GM21528 (cell line): ENCODE measurements at regions not wholly inside any gene's neighbourhood (a gene's known extent, or its start where the extent isn't known, plus 50 kb on each side); places are given as distances from the start of the nearest gene placed in this dataset.
"Not testable (repeated sequence)": the region's sequence is repeated elsewhere in the genome, so short reads cannot be mapped to it uniquely, and the experiment has no call there.

Experiments used
- ATAC-seq: cut with Tn5 transposase; IDR thresholded peaks from one replicate; pipeline ENCODE4 v1.9.1; 2021; ENCODE audit warnings: mild to moderate bottlenecking, moderate library complexity; ENCODE audit not compliant: unreplicated experiment, low FRiP score

GRCh38 chr6:155538708-155539390 lies 83.2 kb upstream of the NOX3 start:
- ATAC-seq, result no peak

DNA sequence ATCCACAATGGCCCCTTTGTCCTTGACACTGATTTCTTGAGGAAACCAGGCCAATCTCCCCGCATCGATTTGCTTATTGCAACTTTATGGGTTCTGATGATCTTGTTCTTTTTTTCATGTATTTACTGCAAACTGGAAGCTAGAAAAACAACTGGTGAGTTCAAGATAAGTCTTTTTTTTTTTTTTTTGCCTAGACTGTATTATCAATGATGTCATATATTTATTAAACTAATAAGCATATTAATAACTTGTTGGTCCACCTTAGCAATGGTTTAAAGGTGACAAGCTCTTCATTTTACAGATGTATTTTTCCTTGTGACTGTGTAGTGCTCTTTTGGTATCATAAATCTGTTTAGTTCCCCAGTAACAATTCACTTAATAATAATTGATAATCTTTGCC lies 79.0 kb upstream of the NOX3 start:
- ATAC-seq, result no peak

GRCh38 chr6:155530219-155530834 lies 74.7 kb upstream of the NOX3 start:
- ATAC-seq, result peak; percentile 77

DNA sequence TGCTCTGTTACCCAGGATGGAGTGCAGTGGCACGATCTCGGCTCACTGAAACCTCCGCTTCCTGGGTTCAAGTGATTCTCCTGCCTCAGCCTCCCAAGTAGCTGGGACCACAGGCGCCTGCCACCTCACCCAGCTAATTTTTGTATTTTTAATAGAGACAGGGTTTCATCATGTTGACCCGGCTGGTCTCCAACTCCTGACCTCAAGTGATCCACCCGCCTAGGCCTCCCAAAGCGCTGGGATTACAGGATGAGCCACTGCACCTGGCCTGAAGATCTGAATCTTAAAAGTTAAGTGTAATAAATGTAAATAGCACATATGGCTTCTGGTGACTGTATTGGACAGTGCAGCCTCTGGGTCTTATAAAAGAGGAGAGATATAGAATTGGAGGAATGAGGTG lies 74.2 kb upstream of the NOX3 start:
- not testable (repeated sequence) for ATAC-seq

DNA sequence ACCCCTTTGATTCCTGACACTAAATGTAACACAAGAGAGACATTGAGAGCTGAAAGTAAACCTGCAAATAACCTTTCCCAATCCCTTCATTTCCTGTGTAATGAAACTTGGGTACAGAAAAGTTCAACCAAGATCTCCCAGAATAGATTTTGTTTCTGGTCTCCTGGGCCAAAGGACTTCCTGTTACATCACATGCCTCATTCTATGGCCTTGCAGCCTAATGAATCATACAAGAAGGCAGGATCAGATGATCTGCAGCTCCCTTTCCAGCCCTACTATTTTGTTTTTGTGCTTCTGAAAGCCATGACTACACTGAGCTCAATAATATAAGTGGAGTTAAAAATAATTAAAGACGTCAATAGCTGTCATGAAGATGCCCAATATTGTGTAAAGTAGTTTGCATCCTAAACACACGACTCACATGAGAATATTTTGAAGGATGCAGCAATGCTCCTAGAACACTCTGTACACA lies 73.4 kb upstream of the NOX3 start:
- no peak for ATAC-seq

DNA sequence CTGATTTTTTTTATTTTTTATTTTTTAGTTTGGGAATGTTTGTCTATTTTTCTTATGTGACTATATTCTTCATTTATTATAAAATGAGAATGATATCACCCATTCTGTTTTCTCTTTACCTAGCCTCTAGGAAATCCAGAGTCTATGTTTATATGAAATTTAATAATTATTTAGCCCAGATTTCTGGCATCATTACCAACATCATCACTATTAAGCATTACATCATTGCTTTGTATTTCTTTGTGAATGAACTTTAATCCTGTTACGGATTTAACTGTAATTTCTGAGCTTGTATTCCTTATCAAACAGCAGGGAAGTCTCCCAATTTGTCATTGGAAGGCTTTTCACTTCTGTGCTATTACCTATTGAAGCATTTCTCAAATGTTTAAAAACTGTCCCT lies 72.7 kb upstream of the NOX3 start:
- ATAC-seq, result no peak

DNA sequence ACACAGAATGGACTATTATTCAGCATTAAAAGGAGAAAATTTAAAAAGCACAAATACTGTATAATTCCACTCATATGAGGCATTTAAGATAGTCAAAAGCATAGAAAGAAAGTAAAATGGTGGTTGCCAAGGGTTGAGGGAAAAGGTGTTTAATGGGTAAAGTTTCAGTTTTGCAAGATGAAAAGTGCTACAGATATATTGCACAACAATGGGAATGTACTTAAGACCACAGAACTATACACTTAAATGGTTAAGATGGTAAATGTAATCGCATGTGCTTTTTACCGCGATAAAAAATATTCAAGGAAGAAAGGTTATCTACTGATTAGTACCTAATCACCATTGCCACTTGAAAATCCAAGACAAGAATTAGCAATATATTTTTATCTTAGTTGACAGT lies 71.8 kb upstream of the NOX3 start:
- no peak for ATAC-seq

DNA sequence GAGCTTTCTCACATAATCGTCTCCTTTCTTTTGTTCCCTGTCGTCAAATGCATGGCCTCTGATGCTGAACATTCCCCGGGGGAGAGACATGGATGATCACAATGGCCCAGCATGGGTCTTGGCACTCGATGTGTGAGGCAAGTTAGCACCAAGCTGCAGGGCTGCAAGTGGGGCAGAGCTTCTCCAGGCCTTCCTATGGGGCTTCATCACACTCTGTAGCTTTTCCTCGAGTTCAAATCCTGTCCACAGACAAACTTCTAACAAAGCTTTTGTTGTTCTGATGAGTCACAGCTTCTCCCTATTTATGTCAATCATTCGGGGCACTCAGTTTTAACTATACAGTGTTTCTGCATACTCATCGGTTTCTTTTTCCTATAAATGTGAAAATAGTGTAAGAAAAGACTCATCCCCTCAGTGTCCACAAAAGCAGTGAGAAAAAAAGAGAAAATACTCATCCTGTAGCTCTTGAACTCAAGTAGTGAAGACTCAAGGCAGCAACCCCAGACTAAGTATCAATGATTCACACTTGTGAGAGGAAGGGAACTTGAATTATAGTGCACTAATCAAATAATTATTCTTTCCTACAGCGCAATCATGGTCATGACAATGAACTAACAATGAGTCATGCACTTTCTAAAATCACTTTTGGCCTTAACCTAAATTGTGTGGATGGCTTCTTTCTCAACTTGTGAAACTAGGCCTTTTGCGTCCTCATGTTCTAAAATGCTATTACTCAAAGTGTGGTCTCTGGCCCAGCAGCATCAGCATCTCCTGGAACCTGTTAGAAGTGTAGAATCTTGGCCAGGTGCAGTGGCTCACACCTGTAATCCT lies 68.4 kb upstream of the NOX3 start:
- ATAC-seq, result no peak

- ATAC-seq, result no peak
Measured at GRCh38 chr6:155521719-155522118, 66.1 kb upstream of the NOX3 start.

DNA sequence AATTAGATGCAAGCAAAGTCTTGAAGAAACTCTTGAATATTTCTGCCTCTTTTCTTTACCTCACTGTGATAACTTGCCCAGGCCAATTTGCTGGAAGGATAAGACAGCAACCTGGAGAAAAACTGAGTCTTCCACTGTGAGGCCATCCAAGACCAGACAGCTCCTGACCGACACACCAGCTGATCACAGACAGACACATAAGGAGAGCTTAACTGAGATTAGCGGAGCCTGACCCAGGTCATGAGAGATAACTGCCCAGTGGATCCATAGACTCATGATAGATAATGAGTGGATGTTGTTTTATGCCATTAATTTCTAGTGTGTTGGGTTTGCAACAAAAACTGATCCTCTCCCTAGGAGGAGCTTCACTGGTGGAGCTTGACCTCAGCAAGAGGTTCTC lies 64.4 kb upstream of the NOX3 start:
- no peak for ATAC-seq

DNA sequence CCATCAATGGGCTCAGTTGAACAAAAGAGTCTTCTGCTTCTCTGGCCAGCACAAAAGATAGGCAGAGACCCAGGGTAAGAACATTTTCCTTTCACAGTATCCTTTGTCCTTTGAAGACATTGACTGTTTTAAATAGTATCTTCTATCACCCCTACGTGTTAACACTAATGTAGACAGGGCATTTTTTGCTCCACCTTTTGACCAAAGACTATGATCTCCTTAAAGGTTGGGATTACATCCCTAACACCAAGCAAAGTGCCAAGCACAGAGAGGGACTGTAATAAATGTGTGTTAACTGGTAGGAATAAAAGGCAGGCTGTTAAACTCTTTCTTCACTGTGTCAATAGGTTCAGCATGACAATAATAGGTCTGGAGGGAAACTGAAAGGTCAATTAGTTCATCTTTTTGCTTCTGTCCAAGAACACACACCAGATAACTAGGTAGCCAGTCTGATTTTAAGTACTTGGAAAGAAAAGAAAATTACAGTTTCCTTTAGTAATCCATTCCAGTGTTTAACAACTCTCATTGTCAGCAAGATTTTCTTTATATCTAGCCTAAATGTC lies 63.6 kb upstream of the NOX3 start:
- ATAC-seq, result no peak

DNA sequence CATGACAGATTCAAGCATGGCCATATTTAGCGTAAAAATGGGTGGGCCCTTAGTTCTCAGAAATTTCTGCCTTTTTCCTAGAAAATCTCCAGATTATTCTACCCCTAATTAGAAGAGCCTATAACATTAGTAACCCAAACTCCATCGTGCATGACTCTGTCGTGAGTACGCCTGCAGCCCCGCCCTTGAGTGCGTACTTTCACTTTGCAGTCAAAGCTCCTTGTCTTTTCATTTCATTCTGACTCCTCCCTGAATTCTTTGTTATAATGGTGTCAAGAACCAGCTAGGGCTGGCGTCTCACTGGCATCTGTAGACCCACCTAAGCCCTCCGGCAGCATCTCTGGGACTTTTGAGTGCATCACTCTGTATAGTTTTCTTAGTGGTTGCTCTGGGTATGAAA lies 61.7 kb upstream of the NOX3 start:
- ATAC-seq, result no peak

- ATAC-seq, result no peak
Measured at GRCh38 chr6:155510879-155511278, 55.2 kb upstream of the NOX3 start.

GRCh38 chr6:155509743-155510475 lies 54.3 kb upstream of the NOX3 start:
- ATAC-seq, result no peak

- no peak for ATAC-seq
Measured at GRCh38 chr6:155505608-155505989, 50.0 kb upstream of the NOX3 start.
